Activated CD4-positive, alpha-beta T cell treated with anti-CD3 and anti-CD28 coated beads, Interleukin-10, Interleukin-2, amounts not matched to agents 100 ng/mL and 50 ng/mL, durations not matched to agents 16 hours and 8 hours (primary cell): ENCODE measurements at regions not wholly inside any gene's neighbourhood (a gene's known extent, or its start where the extent isn't known, plus 50 kb on each side); places are given as distances from the start of the nearest gene placed in this dataset.
"Not testable (repeated sequence)": the region's sequence is repeated elsewhere in the genome, so short reads cannot be mapped to it uniquely, and the experiment has no call there.

ENCODE experiments used
- DNase-seq: peaks from one replicate; pipeline ENCODE4 v3.0.0-alpha.2; 2020

DNA sequence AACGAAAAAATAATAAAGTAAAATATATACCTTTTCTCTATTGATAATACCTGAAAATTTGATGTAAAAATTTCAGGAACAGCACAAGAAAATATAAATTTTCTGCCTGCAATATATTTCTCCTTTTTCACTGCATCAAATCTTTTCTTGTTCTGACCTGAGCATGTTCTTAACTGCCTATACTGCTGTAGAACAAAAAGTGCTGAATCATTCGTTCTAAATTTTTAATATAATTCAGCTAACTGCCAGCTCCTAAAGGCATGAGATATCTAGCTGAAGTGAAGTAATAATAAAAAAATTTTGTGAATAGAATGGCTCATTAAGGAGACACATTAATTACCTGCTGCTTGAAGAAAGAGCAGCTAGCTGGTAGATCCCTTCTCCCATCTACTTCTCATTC, 188.6 kb upstream of the FKBP1C start:
- DNase-seq = no peak

DNA sequence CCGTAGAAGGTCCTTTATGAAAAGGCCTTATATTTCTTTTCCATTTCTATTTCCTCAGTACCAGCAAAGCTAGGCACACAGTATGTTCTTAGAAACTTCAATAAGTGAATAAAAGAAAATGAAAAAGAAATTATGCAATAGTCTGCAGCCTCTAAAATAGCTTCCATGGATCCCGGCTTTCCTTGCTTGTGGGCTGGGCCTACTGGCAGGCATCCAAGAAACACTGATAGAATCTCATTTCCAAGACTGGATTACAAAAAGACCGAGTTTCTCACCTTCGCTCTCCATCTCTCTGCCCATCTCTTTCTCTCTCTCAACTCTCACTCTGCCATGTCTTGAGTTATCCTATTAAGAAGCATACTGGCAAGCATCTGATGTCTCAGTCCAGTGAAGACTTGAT, 187.5 kb upstream of the FKBP1C start:
- no peak for DNase-seq

DNA sequence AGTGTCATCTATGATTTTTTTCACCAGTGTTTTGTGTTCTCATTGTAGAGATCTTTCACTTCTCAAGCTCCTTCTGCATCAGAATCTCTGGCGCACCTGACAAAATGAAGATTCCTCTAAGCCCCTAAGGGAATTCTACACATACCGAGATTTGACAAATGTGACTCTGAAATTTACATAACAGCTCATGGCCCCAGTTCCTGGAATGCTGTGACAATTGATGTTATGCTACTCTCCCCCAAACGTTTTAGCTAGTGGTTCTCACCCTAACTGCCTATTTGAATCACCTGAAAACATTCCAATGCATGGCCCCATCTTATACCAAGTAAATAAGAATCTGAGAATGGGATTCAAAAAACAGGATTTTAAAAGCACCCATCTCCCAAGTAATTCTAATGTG, 162.1 kb upstream of the FKBP1C start:
- no peak for DNase-seq

DNA sequence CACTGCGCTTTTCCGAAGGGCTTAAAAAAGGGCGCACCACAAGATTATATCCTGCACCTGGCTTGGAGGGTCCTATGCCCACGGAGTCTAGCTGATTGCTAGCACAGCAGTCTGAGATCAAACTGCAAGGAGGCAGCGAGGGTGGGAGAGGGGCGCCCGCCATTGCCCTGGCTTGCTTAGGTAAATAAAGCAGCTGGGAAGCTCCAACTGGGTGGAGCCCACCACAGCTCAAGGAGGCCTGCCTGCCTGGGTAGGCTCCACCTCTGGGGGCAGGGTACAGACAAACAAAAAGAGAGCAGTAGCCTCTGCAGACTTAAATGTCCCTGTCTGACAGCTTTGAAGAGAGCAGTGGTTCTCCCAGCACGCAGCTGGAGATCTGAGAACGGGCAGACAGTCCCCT, 158.1 kb upstream of the FKBP1C start:
- not testable (repeated sequence) for DNase-seq

DNA sequence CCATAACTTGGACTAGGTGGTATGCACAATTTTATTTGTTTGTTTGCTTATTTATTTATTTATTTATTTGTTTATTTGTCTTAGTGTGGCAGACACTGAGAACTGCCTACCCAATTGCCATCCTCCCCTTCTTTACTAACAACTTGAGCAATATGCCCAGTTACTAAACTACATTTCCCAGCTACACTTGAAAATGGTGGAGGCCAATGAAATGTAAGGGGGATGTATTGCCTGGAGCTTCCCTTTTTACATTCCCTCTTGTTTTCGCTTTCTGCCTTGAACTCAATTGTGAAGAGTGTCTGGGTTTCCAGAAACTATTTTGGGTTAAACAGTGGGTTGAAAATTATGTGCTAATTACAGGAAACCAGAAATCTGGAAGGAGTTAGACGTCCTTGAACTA, 152.7 kb upstream of the FKBP1C start:
- DNase-seq = no peak

DNA sequence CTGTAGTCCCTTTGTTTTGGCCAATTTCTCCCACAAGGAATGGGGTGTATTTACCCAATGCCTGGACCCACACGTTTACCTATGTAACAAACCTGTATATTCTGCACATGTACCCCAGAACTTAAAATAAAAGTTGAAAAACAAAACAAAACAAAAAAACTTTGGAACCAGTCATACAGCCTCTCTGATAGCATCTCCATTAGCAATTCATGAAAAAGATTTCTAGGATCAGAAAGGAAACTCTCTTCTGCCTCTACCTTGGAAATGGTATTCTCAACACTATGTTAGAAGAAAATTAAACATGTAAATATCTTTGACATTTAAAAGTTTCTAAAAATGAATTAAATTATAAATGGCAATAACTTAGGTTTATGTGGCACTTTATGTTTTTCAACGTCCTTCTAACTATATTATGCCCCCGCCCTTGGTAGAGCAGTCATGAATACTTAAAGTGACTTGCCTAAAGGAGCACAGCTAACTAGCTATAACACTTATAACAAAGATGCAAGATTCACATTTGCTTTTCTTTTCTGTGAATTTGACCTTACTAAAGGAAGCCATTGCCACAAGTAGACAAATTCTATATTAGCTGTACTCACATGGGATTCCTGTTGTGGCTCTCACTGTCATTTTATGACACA, 147.5 kb upstream of the FKBP1C start:
- no peak for DNase-seq

DNA sequence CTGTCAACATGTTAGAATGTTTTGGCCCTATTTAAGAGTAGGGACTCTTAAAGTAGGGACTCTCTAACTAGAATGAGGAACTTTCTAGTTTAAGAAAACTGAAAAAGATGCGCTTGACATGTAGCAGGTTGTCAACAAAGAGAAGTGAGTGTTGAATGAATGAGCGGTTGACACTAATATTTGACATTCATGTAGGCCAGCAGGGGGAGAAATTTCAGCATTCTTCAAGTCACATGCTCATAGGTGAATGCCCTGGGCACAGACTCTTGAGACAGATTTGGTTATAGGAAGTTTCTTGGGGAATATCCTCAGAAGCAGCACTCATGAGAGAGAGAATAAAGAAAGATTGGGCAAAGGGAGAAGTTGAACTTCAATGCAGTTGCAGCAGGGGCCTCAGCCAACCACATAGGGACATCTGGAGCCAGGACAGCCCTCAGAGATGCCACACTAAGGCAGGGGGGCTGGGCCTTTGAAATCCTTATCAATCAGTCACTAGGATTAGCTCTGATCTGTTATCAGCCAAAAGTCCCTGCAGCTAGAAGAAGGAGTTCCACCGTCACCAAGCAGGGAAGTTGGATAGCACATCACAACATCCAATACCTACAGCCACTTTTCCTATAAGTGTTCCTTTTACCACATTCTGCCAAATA, 145.1 kb upstream of the FKBP1C start:
- DNase-seq = no peak

DNA sequence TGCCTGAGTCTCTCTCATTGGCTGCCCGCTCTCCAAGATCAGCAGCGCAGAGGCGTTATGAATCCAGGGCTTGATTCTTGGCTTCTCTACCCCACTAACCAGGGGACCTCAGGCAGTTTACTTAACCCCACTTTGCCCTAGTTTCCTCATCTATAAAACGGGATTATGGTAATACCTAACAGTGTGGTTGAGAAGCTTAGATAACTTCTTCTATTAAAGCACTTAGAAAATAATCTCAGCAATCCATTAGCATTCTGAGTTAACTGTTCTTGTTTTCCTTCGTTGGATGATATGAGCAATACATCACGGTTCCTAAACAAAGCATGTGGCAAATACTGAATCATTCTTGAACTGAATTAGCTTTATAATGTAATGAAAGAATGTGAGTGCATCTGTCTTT, 116.3 kb upstream of the FKBP1C start:
- no peak for DNase-seq

DNA sequence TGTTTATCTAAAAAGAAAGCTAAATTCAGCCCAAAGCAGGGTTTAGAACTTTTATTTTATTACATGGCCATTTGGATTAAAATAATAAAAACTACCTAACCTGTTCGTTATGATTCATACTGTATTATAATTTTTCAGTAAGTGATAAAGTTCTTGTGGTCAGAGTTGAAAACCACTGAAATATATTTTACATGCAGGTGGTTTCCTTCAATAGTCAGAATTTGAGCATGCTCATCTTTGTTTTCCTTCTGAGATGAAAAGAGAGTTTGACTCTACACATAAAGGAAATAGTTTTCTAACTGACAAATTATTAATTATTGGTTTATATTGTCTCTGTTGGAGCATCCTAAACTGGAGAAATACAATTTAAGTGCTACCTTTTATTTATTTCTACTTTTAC, 114.0 kb upstream of the FKBP1C start:
- DNase-seq = no peak

DNA sequence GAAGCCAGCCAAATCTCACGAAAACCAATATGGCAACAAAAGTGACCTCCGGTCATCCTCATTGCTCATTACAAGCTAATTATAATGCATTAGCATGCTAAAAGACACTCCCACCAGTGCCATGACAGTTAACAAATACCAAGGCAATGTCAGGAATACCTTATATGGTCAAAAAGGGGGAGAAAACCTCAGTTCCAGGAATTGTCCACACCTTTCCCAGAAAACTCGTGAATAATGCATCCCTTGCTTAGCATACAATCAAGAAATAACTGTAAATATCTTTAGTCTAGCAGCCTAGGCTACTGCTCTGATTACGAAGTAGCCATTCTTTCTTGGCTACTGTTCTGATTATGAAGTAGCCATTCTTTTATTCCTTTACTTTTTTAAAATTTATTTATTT, 112.5 kb upstream of the FKBP1C start:
- DNase-seq = no peak

DNA sequence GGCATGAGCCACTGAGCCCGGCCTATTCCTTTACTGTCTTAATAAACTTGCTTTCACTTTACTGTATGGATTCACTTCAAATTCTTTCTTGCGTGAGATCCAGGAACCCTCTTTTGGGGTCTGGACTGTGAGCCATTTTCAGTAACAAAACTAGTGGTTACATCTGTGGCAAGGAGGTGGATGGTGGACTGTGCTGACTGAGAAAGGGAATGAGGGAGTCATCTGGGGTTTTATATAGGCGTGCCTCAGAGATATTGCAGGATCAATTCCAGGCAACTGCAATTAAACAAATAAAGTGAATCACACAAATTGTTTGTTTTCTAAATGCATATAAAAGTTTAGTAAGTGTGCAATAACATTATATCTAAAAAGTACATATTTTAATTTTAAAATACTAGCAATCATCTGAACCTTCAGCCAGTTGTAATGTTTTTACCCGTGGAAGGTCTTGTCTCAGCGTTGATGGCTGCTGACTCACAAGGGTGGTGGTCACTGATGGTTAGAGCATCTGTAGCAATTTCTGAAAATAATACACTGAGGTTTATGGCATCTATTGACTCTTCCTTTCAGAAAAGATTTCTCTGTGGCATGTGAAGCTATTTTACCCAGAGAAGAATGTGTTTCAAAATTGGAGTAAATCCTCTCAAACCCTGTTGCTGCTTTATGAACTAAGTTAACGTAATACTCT, 111.4 kb upstream of the FKBP1C start:
- DNase-seq = no peak

DNA sequence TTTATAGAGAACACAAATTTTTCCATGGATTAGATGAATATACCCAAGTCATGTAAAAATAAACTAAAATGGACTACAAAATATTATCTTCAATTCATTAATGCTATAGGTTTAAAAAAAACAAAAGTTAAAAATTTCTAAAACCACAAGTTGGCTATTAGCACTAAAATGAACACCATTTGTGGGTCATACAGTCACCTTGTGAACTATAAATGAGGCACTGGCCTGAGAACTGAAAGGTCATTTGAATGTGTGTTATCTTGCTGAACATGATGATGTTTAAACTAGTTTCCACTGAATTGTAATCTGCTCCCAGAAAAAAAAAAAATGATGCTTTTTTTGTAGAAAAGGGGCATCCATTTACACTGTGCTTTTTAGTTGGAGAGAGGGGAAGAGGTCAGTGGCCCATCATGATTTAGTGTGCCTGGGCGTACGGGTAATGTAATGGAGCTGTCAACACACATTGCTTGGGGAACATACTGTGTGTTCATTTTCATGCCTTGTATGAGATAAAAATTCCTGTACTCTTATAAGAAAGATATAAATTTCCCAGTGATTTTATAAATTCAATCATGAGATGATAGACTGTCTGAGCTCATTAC, 96.6 kb upstream of the FKBP1C start:
- no peak for DNase-seq

DNA sequence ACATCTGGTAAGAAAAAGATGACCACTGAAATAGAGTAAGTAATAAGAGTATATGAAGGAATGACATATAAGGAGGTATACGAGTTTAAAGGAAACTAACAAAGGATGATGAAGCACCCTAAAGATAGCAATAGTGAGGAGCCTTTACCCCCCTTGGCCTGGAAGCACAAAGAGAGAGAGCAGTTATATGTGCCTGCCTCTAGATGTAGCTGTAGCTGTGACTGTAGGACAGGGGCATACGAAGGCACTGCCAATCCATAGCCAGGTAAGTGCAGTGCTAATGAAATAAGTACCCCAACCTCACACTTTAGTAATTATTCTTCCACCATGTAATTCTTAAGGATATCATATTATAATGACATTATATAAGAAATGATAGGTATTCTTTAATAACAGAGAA, 90.1 kb upstream of the FKBP1C start:
- no peak for DNase-seq

DNA sequence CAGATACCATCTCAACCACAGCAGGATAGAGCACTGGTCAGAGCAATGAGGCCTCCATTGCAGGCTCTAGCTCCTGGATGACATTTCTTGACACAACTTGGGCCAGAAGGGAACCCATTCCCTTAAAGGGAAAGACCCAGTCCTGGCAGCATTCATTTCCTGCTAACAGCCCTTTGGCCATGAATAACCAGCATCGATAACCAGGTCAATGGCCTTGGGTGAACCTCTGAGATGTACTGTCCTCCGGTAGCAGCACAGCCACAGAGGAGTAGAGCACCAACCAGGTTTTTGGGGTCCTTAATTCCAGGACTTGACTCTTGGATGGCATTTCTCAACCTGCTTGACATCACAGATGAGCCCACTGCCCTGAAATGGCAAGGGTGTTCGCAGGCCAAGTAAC, 71.2 kb upstream of the FKBP1C start:
- no peak for DNase-seq

DNA sequence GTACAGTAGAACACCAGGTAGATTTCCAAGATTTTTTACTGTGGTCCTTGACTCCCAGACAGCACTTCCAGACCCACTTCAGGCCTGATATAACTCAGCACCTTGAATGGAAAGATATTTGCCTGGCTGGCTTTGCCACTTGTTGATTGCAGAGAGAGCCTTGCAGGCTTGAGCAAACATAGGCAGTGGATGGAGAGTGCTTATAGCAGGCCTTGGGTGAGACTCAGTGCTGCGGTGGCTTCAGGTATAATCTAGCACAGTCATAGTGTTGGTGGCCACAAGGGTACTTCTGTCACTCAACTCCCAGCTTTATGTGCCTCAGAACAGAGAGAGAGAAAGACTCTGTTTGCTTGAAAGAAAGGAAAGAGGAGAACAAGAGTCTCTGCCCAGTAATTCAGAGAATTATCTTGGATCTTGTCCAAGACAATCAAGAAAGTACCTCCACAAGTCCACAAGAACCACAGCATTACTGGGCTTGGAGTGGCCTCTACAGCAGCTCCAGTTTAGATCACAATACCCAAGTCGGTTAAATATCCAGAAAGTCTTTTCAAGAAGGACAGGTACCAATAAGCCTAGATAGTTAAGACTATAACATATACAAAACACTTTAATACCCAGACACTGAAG, 70.5 kb upstream of the FKBP1C start:
- DNase-seq = no peak

DNA sequence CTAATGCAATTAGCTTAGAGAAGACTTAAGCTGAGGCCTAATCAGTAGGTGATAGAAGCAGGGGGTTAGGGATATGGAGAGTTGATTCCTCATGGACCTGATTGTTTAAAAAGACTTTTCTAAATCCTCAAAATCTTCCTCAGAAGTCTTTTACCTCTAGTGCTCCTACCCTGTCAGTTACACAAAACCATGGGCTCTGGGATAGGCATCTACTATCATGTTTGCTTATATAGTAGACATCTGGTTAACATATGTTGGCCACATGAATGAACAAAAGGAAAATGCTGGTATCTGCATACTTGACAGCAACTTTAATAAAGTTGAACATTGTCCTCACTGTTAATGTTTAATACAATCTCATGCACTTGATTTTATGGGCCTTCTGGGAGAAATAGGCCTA, 61.5 kb upstream of the FKBP1C start:
- no peak for DNase-seq

DNA sequence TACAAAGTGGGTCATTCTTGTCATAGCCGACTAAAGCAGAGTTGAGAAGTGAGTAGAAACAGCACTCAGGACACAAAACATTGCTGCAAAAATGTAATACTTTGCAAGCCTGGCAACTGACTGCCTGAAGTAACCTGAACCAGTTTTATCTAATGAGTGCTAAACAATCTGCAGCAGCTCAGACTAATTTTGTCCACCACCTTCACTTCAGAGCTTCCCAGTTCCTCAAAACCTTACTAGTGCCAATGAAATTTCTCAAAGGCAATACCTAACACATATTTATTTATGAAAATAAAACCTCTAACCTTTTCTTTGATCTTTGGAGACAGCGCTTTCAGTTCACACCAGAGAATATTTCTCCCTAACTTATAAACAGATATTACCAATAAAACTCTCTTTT, 56.7 kb upstream of the FKBP1C start:
- no peak for DNase-seq
